ENCODE measurements at regions not wholly inside any gene's neighbourhood (a gene's known extent, or its start where the extent isn't known, plus 50 kb on each side); places are given as distances from the start of the nearest gene placed in this dataset.
"Not testable (repeated sequence)": the region's sequence is repeated elsewhere in the genome, so short reads cannot be mapped to it uniquely, and the experiment has no call there.

DNA sequence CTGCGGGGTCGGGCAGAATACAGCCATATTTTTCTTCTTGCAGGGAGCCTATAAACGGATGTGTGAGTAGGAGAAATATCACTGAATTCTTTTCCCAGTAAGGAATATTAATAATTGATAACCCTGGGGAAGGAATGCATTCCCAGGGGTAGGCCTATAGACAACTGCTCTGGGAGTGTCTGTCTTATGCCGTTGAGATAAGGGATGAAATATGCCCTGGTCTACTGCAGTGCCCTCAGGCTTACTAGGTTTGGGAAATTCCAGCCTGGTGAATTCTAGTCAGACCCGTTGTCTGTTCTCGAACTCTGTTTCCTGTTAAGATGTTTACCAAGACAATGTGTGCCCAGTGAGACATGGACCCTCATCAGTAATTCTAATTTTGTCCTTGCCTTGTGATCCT, 1129.3 kb downstream of the ZPLD1 start:
- not testable (repeated sequence) for DNase-seq (ENCODE audit: extremely low read depth in 1 of 2, low read depth in 1 of 2)

DNA sequence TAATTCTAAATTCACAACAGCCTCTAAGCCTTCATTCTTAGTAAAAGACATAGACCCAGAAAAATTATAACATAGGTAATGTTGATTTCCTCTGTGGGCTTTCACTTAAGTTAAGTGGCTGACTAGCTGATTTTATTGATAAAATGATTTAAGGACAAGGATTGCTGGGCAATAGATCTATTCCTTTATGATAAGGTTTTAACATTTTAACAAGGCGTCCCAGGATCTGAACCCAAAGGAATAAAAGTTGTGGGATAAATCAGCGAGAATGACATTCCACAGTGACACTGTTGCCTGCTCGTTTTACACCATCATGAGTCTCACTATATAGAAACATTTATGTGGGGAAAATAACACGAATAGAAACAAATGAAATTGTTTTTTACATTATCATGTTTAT, 1151.0 kb downstream of the ZPLD1 start:
- DNase-seq (ENCODE audit: extremely low read depth in 1 of 2, low read depth in 1 of 2) = no peak

DNA sequence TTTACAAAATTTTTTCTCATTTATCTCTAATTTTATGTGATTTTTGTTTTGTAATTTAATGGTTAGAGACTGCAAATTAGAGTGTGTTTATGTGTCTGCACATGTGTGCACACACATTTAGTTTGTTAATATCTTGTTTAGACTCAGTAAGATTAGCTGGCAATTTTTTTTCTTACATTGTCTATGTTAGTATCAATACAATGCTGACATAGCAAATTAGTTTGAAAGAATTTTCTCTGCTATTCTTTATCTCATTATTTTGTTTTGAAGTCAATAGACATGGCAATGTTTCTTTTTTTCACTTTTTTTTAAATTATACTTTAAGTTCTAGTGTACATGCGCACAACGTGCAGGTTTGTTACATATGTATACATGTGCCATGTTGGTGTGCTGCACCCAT, 1155.0 kb downstream of the ZPLD1 start:
- no peak for DNase-seq (ENCODE audit: extremely low read depth in 1 of 2, low read depth in 1 of 2)

DNA sequence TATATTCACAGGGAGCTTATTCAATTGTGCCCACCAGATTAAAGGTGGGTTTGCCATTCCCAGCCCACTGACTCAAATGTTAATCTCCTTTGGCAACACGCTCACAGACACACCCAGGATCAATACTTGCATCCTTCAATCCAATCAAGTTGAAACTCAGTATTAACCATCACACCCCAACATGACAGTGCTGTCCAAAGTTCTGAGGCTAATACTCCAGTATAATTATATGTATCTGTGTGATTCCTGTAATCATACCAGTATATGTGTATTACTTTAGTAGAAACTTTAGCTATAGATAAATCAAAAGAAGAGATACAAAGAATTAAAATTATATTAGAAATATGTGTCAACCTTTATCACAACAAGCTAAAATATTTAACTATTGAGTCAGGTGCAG, 1166.0 kb downstream of the ZPLD1 start:
- DNase-seq (ENCODE audit: extremely low read depth in 1 of 2, low read depth in 1 of 2) = no peak

DNA sequence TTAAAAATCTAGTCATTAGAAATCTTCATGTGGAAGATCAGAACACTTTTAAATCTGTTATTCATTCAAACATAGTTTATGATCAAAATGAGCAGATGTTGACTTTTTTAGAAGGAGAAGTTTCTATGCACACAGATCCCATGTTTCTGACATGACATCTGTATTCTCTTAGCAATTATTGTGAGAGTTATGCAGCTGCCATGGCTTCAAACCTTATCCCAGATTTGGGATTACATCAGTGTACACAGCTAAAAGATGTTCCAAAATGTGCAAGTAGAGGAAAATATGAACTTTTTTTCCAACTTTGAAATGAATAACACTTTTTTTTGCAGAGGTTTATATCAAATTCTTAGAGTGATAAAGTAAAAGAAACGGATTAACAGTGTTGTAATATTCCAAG, 1166.9 kb downstream of the ZPLD1 start:
- DNase-seq (ENCODE audit: extremely low read depth in 1 of 2, low read depth in 1 of 2) = no peak

DNA sequence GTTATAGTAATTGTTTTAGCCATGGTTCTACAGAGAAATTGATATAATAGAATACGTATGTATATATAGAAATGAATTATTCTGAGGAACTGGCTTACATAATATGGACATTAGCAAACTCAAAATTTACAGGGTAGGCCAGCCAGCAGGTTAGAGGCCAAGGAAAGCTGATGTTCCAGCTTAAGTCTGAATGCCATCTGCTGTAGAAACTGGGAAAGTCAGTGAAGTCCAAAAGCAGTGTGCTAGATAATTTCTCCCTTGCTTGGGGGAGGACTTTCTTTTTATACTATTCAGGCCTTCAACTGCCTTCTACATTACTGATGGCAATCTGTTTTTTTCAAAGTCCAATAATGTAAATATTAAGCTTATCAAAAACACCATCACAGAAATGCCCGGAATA, 1174.7 kb downstream of the ZPLD1 start:
- no peak for DNase-seq (ENCODE audit: extremely low read depth in 1 of 2, low read depth in 1 of 2)

DNA sequence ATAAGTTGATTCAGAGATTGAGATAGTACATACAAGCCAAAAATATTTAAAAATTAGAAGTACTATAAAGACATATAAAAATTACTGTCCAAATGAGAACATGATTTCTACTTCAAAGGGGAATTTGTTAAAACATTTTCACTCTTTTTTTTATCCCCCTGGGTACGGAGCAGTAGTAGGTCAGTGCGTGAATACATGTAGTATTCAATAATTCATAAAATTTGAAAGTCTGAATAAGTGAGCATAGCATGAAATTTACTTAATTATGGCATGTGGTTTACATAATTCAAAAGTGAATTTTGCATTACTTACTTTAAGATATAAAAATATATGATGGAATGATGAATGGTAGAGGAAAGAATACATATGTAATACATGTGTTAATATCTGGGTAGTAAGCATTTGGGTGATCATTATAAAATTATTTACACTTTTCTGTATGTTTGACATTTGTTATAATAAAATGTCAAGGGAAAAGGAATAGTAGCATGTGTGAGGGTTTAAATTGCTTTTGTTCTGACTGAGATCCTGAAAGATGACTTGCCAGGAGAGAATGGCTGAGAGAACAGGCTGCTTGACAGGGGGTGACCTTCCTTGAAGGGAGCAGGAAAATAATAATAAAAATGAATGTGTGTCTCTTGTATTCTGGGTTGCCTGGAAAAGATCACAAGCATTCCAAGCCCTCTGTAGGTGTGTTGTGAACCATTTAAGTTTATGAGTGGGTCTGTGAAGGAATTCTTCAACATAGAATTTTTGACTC, 1178.8 kb downstream of the ZPLD1 start:
- DNase-seq (ENCODE audit: extremely low read depth in 1 of 2, low read depth in 1 of 2) = no peak

DNA sequence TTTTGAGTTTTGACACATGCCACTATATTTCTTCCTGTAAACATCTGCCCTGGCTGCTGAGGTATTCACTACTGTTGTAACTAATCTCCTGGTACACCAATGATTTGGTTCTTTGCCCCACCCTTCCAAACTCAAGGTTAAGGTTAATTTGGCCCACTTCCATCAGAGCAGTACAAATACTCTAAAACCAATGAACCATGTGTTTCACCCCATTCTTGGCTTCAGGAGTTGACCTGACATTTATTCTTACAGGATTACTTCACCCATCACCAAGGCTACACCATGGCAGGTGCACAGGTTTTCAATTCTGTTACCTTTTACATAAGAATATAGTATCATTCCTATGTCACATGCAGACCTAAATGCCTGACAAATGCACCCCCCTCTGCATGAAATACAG, 1179.9 kb downstream of the ZPLD1 start:
- DNase-seq (ENCODE audit: extremely low read depth in 1 of 2, low read depth in 1 of 2) = no peak

DNA sequence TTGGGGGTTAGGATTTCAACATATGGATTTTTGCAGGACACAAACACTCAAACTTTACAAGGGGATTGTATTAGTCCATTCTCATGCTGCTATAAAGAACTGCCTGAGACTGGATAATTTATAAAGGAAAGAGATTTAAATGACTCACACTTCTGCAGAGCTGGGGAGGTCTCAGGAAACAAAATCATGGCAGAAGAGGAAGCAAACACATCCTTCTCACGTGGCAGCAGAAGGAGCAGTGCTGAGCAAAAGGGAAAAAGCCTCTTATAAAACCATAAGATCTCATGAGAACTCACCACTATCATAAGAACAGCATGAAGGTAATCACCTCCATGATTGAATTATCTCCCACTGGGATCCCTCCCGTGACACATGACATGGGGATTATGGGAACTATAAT, 1183.1 kb downstream of the ZPLD1 start:
- no peak for DNase-seq (ENCODE audit: extremely low read depth in 1 of 2, low read depth in 1 of 2)

DNA sequence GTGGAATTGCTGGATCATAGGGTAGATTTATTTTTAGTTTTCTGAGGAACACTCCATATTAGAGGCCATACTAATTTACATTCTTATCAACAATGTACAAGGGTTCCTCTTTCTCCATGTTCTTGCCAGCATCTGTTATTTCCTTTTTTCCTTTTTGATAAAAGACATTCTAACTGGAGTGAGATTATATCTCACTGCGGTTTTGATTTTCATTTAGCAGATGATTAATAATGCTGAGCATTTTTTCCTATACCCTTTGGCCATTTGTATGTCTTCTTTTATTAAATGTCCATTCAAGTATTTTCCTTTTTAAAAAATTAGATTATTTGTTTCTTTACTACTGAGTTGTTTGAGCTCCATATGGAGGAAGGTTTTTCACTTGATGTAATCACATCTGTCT, 1189.5 kb downstream of the ZPLD1 start:
- no peak for DNase-seq (ENCODE audit: extremely low read depth in 1 of 2, low read depth in 1 of 2)

DNA sequence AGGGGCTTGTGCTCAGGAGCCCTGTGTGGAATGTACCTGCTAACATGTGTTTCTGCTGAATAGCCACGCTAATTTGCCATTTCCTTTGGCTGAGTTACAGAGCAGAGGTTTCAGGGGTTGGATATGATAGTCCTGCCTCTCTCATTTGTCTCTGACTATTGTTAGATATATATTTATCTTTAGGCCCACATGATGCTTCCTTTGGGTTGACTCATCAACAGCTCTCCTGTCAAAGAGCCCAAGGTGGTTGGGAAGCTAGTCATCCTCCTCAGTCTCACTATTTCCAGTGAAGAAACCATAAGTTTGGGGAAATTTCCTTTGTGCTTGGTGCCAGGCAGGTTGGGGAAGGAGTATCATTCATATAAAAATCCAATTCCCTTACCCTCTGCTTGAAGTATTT, 1194.6 kb downstream of the ZPLD1 start:
- DNase-seq (ENCODE audit: extremely low read depth in 1 of 2, low read depth in 1 of 2) = no peak

DNA sequence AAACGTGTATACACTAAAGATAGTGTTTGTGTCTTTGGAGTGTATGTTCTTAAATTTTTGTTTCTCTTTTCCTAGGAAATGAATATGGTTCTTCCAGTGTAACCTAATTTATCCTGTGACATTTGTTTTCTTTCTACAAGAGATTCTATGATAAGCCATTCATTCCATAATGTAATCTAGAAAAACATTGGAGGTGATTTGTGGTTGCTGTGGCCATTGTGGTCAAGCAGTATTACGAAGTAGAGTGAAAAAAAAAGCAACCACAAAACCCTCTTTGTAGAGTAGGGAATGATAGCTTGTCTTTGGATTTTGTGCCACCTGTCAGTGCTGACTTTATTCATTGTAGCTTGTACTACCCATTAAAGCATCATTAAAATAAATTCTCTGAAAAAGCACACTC, 1209.6 kb downstream of the ZPLD1 start:
- no peak for DNase-seq (ENCODE audit: extremely low read depth in 1 of 2, low read depth in 1 of 2)

DNA sequence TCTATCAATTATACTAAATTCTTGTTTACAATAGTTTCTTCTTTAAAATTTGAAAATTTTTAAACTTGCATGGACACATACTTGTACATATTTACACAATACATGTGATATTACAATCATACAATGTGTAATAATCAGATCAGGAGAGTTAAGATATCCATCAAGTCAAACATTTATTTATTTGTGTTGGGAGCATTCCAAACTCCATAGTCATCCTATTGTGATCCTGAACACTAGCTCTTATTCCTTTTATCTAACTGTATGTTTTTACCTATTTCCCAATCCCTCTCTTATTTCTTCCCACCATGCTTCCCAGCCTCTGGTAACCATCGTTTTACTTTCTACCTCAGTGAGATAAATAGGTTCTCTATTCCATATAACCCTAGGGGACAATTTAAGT, 1219.2 kb downstream of the ZPLD1 start:
- no peak for DNase-seq (ENCODE audit: extremely low read depth in 1 of 2, low read depth in 1 of 2)

DNA sequence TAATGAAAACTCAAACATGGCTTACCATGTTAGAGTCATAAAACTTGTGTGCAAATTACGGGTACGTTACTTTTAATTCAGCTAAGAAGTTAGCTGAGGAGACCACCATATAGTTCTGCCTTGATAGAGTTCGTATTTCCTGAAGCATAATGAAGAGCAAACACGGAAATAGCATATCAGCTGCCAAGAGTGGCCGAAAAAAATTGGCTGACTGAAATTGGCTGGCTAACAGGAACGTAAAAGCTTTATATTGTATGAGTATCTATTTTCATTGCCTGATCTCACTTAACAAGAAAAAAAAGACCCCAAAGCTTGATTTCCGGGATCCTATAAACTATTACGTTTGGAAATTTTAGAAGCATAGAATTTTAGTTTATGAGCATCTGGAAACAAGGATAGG, 1222.9 kb downstream of the ZPLD1 start:
- DNase-seq (ENCODE audit: extremely low read depth in 1 of 2, low read depth in 1 of 2) = no peak

DNA sequence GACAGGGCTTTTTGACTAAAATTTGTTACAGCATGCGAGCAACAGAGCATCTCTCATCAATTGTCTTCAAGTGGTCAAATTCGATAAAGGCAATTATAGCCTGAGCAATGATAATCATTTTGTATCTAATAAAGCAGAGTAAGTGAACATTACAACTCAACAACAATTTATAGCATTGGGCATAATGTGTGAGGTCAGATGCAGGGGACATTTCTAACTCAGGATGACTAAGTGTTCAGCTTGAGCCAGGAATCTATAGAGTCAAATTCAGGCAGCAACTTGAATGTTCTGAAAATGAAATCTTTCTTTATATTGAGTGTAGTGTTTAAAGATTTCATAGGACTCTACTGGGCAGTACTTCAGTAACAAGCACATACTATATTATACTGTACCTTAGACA, 1226.0 kb downstream of the ZPLD1 start:
- DNase-seq (ENCODE audit: extremely low read depth in 1 of 2, low read depth in 1 of 2) = no peak

DNA sequence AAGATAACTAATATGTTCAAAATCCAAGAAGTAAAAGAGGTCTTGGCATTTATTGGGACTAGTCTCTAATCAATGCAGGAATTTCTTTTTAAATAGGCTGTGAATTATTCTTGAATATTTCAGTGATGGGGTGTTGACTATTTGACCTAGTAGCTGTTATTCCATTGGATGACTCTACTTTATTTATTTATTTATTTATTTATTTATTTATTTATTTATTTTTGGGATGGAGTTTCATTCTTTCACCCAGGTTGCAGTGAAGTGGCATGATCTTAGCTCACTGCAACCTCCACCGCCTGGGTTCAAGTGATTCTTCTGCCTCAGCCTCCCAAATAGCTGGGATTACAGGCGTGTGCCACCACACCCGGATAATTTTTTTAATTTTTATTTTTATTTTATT, 1227.8 kb downstream of the ZPLD1 start:
- no peak for DNase-seq (ENCODE audit: extremely low read depth in 1 of 2, low read depth in 1 of 2)

DNA sequence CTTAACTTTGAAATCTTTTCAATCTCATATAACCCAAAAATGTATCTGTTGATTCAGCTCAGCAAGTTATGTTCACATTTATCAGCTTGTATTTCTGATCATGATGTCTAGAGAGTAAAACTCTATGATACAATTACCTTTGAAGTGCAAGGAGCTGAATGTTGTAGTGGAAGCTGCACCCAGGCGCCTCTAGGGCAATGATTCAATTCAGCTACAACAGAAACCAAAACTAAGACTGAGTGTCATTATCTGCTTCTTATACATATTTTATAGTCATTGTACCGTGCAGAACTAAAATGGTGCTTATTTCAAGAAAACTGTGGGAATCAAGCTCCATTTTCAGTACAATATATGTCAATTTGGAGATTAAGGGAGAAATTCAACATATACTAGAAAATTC, 1237.5 kb downstream of the ZPLD1 start:
- DNase-seq (ENCODE audit: extremely low read depth in 1 of 2, low read depth in 1 of 2) = no peak

DNA sequence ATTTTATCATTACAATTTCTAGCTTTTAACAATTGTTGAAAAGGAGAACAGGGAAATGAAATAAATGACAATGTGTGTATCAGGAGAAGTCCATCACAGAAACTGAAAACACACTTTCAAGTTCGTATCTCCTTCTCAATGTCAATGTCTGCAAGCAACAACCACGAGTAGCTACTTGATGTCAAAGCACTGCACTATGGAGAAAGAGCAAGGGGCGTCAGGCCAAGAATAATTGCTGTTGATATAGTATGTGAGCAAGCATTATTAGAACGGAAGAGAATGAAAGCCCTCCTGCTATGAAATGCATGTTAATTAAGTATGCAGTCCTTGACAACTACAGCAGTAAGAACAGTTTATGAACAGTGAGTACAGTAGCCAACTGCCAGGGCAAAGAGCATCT, 1250.1 kb downstream of the ZPLD1 start:
- no peak for DNase-seq (ENCODE audit: extremely low read depth in 1 of 2, low read depth in 1 of 2)

DNA sequence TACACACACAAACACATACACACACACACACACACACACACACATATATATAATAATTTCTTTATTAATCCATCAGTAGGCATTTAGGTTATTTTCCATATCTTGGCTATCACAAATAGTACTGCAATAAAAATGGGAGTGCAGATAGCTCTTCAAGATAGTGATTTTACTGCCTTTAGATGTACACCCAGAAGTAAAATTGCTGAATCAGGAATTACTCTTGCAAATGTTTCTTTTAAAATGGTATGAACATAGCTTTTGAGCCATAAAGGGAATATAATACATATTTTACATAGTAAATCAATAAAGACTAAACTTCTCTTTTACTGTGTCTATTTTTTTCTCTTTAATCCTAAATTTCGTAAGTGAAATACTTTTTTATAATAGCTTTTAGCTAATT, 1251.1 kb downstream of the ZPLD1 start:
- no peak for DNase-seq (ENCODE audit: extremely low read depth in 1 of 2, low read depth in 1 of 2)

DNA sequence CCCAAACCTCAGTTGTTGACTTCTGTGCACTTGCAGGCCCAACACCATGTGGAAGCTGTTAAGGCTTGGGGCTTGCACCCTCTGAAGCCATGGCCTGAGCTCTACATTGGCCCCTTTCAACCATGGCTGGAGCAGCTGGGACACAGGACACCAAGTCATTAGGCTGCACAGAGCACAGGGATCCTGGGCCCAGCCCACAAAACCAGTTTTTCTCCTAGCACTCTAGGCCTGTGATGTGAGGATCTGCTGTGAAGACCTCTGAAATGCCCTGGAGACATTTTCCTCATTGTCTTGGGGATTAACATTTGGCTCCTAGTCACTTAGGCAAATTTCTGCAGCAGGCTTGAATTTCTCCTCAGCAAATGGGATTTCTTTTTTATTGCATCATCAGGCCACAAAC, 1255.7 kb downstream of the ZPLD1 start:
- no peak for DNase-seq (ENCODE audit: extremely low read depth in 1 of 2, low read depth in 1 of 2)

DNA sequence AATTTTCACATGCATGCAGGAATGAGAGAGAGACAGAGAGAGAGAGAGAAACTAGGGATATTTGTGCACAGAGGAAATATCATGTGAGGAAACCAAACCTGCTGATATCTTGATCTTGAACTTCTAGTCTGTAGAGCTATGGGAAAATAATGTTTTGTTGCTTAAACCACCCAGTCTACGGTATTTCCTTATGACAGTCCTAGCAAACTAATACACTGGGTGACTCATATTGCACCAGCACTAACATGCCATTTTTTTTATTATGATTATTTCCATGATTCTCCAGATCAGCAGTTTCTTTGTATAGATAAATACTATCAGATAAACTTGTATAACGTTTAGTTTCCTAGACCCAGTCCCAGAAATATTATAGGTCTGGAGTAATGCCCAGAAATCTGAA, 1259.0 kb downstream of the ZPLD1 start:
- no peak for DNase-seq (ENCODE audit: extremely low read depth in 1 of 2, low read depth in 1 of 2)

DNA sequence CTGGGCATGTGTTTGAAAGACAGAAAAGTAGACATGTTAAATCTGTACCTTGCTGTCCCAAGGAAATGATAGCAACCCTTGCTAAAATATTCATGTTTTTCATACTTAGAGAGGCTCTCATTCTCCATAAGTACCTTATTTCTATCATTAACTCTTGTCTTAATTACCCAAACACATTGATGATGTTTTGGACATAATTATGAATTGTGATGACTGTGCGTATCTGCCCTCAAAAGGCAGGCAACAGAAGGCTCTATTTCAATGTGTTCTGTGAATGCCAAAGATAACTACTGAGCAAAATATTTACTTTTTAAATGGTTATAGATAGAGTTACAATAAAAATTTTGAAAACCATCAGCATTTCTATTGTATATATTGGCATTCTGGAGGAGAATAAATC, 1263.8 kb downstream of the ZPLD1 start:
- DNase-seq (ENCODE audit: extremely low read depth in 1 of 2, low read depth in 1 of 2) = no peak

DNA sequence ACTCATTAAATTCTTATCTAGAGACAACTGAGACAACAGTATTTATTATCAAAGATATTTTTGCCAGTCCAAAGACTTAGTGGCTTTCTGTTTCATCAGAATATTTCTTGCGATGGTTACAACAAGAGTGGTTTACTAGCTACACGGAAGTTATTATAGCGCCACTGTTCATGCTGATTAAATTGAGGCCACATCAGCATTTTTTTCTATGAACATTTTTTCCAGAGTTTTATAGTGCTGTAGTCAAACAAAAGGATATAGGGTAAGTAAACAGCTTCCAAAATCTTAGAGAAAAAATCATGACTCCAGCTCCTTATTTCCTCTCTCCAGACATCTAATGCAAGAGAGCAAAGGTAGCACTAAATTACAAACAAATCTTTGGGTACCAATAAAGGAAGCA, 1264.4 kb downstream of the ZPLD1 start:
- DNase-seq (ENCODE audit: extremely low read depth in 1 of 2, low read depth in 1 of 2) = no peak
